Caco-2 (cell line): ENCODE measurements at regions not wholly inside any gene's neighbourhood (a gene's known extent, or its start where the extent isn't known, plus 50 kb on each side); places are given as distances from the start of the nearest gene placed in this dataset.

ENCODE experiments used
- BruUV-seq: library from RNA; stranded (reverse); fragments of 400-500 nt; replicated peaks from 2 replicates; lab custom pipeline; 2021; lab: Mats Ljungman, UMichigan
- CTCF ChIA-PET: fragments of 300-600 bp; sonication (Branson Sonifier 250); formaldehyde crosslinking; loops from one replicate; lab custom pipeline; 2022; ENCODE audit warnings: antibody characterized with exemption; lab: Charles Lee
- POLR2A ChIA-PET: fragments of 300-600 bp; sonication (Branson Sonifier 250); formaldehyde crosslinking; loops from one replicate; lab custom pipeline; 2022; ENCODE audit warnings: antibody characterized with exemption; lab: Charles Lee
- DNase-seq, 2 experiments: peaks; one replicate each; pipeline versions ENCODE4 v3.0.0 to v3.0.0-alpha.2; 2020 to 2022
- H3K27me3 ChIP-seq: replicated peaks from 2 replicates; pipeline ENCODE4 v1.6.0; 2011; ENCODE audit warnings: low read length; ENCODE audit not compliant: control insufficient read depth, insufficient read depth
- H3K36me3 ChIP-seq: 2 replicates; pipeline ENCODE4 v1.5.1; 2011; ENCODE audit warnings: low read length; ENCODE audit not compliant: control insufficient read depth, insufficient read depth
- H3K4me1 ChIP-seq: fragments of 250-450 bp; sonication (Bioruptor Pico); 2 replicates; pipeline ENCODE4 v1.5.1; 2020; ENCODE audit warnings: mild to moderate bottlenecking
- H3K4me3 ChIP-seq: 2 replicates; pipeline ENCODE4 v1.5.1; 2011; ENCODE audit warnings: low read depth, mild to moderate bottlenecking, control low read depth, low read length
- H3K9me3 ChIP-seq: fragments of 250-450 bp; sonication (Bioruptor Pico); 2 replicates; pipeline ENCODE4 v1.5.1; 2020; ENCODE audit warnings: mild to moderate bottlenecking, moderate library complexity
- H3K27ac Mint-ChIP-seq: one replicate; pipeline ENCODE4 v1.8.0; 2022; ENCODE audit warnings: mixed read lengths; ENCODE audit not compliant: unreplicated experiment
- H3K27me3 Mint-ChIP-seq: one replicate; pipeline ENCODE4 v1.8.0; 2022; ENCODE audit warnings: mixed read lengths; ENCODE audit not compliant: insufficient read depth, unreplicated experiment
- H3K36me3 Mint-ChIP-seq: one replicate; pipeline ENCODE4 v1.8.0; 2022; ENCODE audit warnings: mild to moderate bottlenecking, mixed read lengths; ENCODE audit not compliant: insufficient read depth, unreplicated experiment
- H3K4me1 Mint-ChIP-seq: one replicate; pipeline ENCODE4 v1.8.0; 2022; ENCODE audit warnings: low read depth, mixed read lengths; ENCODE audit not compliant: unreplicated experiment
- H3K4me3 Mint-ChIP-seq: one replicate; pipeline ENCODE4 v1.8.0; 2022; ENCODE audit warnings: mild to moderate bottlenecking, moderate library complexity, mixed read lengths; ENCODE audit not compliant: unreplicated experiment
- H3K9me3 Mint-ChIP-seq: one replicate; pipeline ENCODE4 v1.8.0; 2022; ENCODE audit warnings: mixed read lengths; ENCODE audit not compliant: unreplicated experiment
- CTCF ChIP-seq, 2 experiments: fragments of 200-600 bp in 1 of 2; IDR thresholded peaks; 1 replicate in 1 of 2; 2 replicates in 1 of 2; pipeline versions ENCODE4 v1.5.1 to v1.8.0; 2011 to 2022; ENCODE audit warnings: antibody characterized with exemption in 1 of 2, control low read depth in 1 of 2, inconsistent platforms in 1 of 2, low read depth in 1 of 2, low read length in 1 of 2, mild to moderate bottlenecking in 1 of 2, moderate library complexity in 1 of 2; ENCODE audit not compliant: insufficient read depth in 1 of 2, severe bottlenecking in 1 of 2, unreplicated experiment in 1 of 2
- intact Hi-C: fragments of 100-400 bp; cut with micrococcal nuclease; formaldehyde crosslinking; loops from one replicate; pipeline ENCODE4 v1.10.0; 2022; ENCODE audit not compliant: unreplicated experiment

GRCh38 chr4:141789716-141790115 lies 153.3 kb downstream of the IL15 start:
- Histone ChIP-seq H3K4me3 (no peak overlapping the region), H3K27me3 (no peaks in the 10 kb centered on the region), H3K9me3 (no peaks in the 10 kb centered on the region), H3K36me3 (no peaks in the 10 kb centered on the region), H3K4me1 (no peaks in the 10 kb centered on the region)
- no peak for TF ChIP-seq CTCF (IDR thresholded peaks at IDR 0.05; ENCODE audit: insufficient read depth in 1 of 2, low read depth in 1 of 2, low read length in 1 of 2, severe bottlenecking in 1 of 2, unreplicated experiment in 1 of 2)
- intact Hi-C loops = no loop called here
- ChIA-PET POLR2A (no interaction called here), CTCF (no interaction called here)
- Mint-ChIP-seq H3K4me3 (no peak overlapping the region), H3K27ac (no peak overlapping the region), H3K27me3 (no peaks in the 10 kb centered on the region), H3K9me3 (no peaks in the 10 kb centered on the region), H3K4me1 (no peaks in the 10 kb centered on the region), H3K36me3 (no peaks in the 10 kb centered on the region)
- no peak for DNase-seq
- no TSS peak for BruUV-seq

GRCh38 chr4:141792164-141792563 lies 155.8 kb downstream of the IL15 start:
- CTCF ChIA-PET = interaction anchor here (0.7 kb wide), 1 partner anchor 1936 kb away, joined by 3 read pairs; no protein-coding TSS in a partner anchor
- Histone ChIP-seq H3K36me3 (no peaks in the 10 kb centered on the region), H3K4me3 (no peak overlapping the region), H3K4me1 (no peaks in the 10 kb centered on the region), H3K9me3 (no peaks in the 10 kb centered on the region), H3K27me3 (no peaks in the 10 kb centered on the region)
- Mint-ChIP-seq H3K9me3 (no peaks in the 10 kb centered on the region), H3K27ac (no peak overlapping the region), H3K36me3 (no peaks in the 10 kb centered on the region), H3K4me1 (no peaks in the 10 kb centered on the region), H3K27me3 (peaks cover 3% of the 10 kb centered on the region), H3K4me3 (no peak overlapping the region)
- intact Hi-C loops = no loop called here
- BruUV-seq = no TSS peak
- POLR2A ChIA-PET = no interaction called here
- no peak for TF ChIP-seq CTCF (IDR thresholded peaks at IDR 0.05; ENCODE audit: insufficient read depth in 1 of 2, low read depth in 1 of 2, low read length in 1 of 2, severe bottlenecking in 1 of 2, unreplicated experiment in 1 of 2)
- no peak for DNase-seq

- Histone ChIP-seq H3K27me3 (no peaks in the 10 kb centered on the region), H3K4me3 (no peak overlapping the region), H3K36me3 (no peaks in the 10 kb centered on the region), H3K4me1 (no peaks in the 10 kb centered on the region), H3K9me3 (no peaks in the 10 kb centered on the region)
- no peak for TF ChIP-seq CTCF (IDR thresholded peaks at IDR 0.05; ENCODE audit: insufficient read depth in 1 of 2, low read depth in 1 of 2, low read length in 1 of 2, severe bottlenecking in 1 of 2, unreplicated experiment in 1 of 2)
- H3K9me3 Mint-ChIP-seq = no peaks in the 10 kb centered on the region
- ChIA-PET CTCF (no interaction called here), POLR2A (no interaction called here)
- BruUV-seq = no TSS peak
- no peak overlapping the region for H3K27ac Mint-ChIP-seq
- intact Hi-C loops = no loop called here
- peaks cover 5% of the 10 kb centered on the region for H3K27me3 Mint-ChIP-seq
- no peak for DNase-seq
- no peaks in the 10 kb centered on the region for H3K4me1 Mint-ChIP-seq
- H3K36me3 Mint-ChIP-seq = no peaks in the 10 kb centered on the region
- H3K4me3 Mint-ChIP-seq = no peak overlapping the region
Observed at GRCh38 chr4:141797966-141798365, 161.6 kb downstream of the IL15 start.
